H9 (cell line): ENCODE measurements at regions not wholly inside any gene's neighbourhood (a gene's known extent, or its start where the extent isn't known, plus 50 kb on each side); places are given as distances from the start of the nearest gene placed in this dataset.

Experiments used
- DNase-seq: peaks from one replicate; pipeline ENCODE4 v3.0.0-alpha.2; 2017
- H2AFZ ChIP-seq: one replicate; pipeline ENCODE4 v1.6.1; 2013; ENCODE audit warnings: mild to moderate bottlenecking, low read length, control low read depth, moderate library complexity
- H2AK5ac ChIP-seq: 2 replicates; pipeline ENCODE4 v1.6.1; 2013; ENCODE audit warnings: low read length, control low read depth, mixed read lengths; ENCODE audit not compliant: insufficient read length
- H2BK120ac ChIP-seq: one replicate; pipeline ENCODE4 v1.6.1; 2013; ENCODE audit warnings: low read depth, mild to moderate bottlenecking, low read length, control low read depth, inconsistent platforms; ENCODE audit not compliant: poor library complexity, severe bottlenecking
- H2BK12ac ChIP-seq: 2 replicates; pipeline ENCODE4 v1.6.1; 2013; ENCODE audit warnings: low read length, control low read depth, mixed read lengths, low read depth; ENCODE audit not compliant: insufficient read length
- H2BK15ac ChIP-seq: 2 replicates; pipeline ENCODE4 v1.6.1; 2013; ENCODE audit warnings: low read depth, low read length, control low read depth
- H2BK20ac ChIP-seq: one replicate; pipeline ENCODE4 v1.6.1; 2013; ENCODE audit warnings: low read depth, mild to moderate bottlenecking, low read length, control low read depth, inconsistent platforms; ENCODE audit not compliant: poor library complexity, severe bottlenecking
- H2BK5ac ChIP-seq: 2 replicates; pipeline ENCODE4 v1.6.1; 2013; ENCODE audit warnings: low read length, control low read depth, mixed read lengths; ENCODE audit not compliant: insufficient read length
- H3K14ac ChIP-seq: 2 replicates; pipeline ENCODE4 v1.6.1; 2013; ENCODE audit warnings: low read length, control low read depth; ENCODE audit not compliant: insufficient read depth
- H3K18ac ChIP-seq: 2 replicates; pipeline ENCODE4 v1.6.1; 2013; ENCODE audit warnings: low read depth, mild to moderate bottlenecking, mixed read lengths, low read length, control low read depth; ENCODE audit not compliant: insufficient read length
- H3K23ac ChIP-seq: 2 replicates; pipeline ENCODE4 v1.6.1; 2013; ENCODE audit warnings: low read length, control low read depth, mixed read lengths, low read depth; ENCODE audit not compliant: insufficient read length
- H3K23me2 ChIP-seq: 2 replicates; pipeline ENCODE4 v1.6.1; 2013; ENCODE audit warnings: low read depth, mild to moderate bottlenecking, mixed read lengths, low read length, control low read depth; ENCODE audit not compliant: insufficient read length, poor library complexity, severe bottlenecking
- H3K27ac ChIP-seq: 2 replicates; pipeline ENCODE4 v1.5.1; 2013; ENCODE audit warnings: low read length, control low read depth, mixed read lengths, low read depth; ENCODE audit not compliant: insufficient read length
- H3K27me3 ChIP-seq: 2 replicates; pipeline ENCODE4 v1.6.1; 2013; ENCODE audit warnings: low read length, control low read depth, inconsistent platforms; ENCODE audit not compliant: insufficient read depth
- H3K4ac ChIP-seq: 2 replicates; pipeline ENCODE4 v1.6.1; 2013; ENCODE audit warnings: low read depth, mild to moderate bottlenecking, control low read depth, inconsistent platforms, low read length, moderate library complexity
- H3K4me1 ChIP-seq: 2 replicates; pipeline ENCODE4 v1.6.1; 2013; ENCODE audit warnings: low read length, control low read depth, inconsistent platforms; ENCODE audit not compliant: insufficient read depth
- H3K4me2 ChIP-seq: 2 replicates; pipeline ENCODE4 v1.6.1; 2013; ENCODE audit warnings: low read length, control low read depth, mixed read lengths; ENCODE audit not compliant: insufficient read length, insufficient read depth
- H3K56ac ChIP-seq: 2 replicates; pipeline ENCODE4 v1.6.1; 2013; ENCODE audit warnings: low read depth, mild to moderate bottlenecking, mixed read lengths, low read length, control low read depth; ENCODE audit not compliant: insufficient read length
- H3K79me1 ChIP-seq: 2 replicates; pipeline ENCODE4 v1.6.1; 2013; ENCODE audit warnings: low read depth, mild to moderate bottlenecking, moderate library complexity, low read length, control low read depth, inconsistent platforms; ENCODE audit not compliant: insufficient read depth, poor library complexity, severe bottlenecking
- H3K79me2 ChIP-seq: 2 replicates; pipeline ENCODE4 v1.6.1; 2013; ENCODE audit warnings: low read length, control low read depth, inconsistent platforms; ENCODE audit not compliant: insufficient read depth
- H3K9ac ChIP-seq: 2 replicates; pipeline ENCODE4 v1.6.1; 2013; ENCODE audit warnings: low read length, control low read depth, mixed read lengths; ENCODE audit not compliant: insufficient read length; ENCODE audit errors: extremely low read depth
- H3K9me3 ChIP-seq: one replicate; pipeline ENCODE4 v1.6.1; 2013; ENCODE audit warnings: low read depth, low read length, inconsistent platforms; ENCODE audit not compliant: control insufficient read depth
- H3T11ph ChIP-seq: one replicate; pipeline ENCODE4 v1.6.1; 2013; ENCODE audit warnings: mild to moderate bottlenecking, low read length, control low read depth, inconsistent platforms
- H4K20me1 ChIP-seq: one replicate; pipeline ENCODE4 v1.6.1; 2013; ENCODE audit not compliant: control insufficient read depth, insufficient read length, insufficient read depth
- H4K5ac ChIP-seq: 2 replicates; pipeline ENCODE4 v1.6.1; 2013; ENCODE audit warnings: low read depth, mild to moderate bottlenecking, mixed read lengths, low read length, control low read depth; ENCODE audit not compliant: insufficient read length
- H4K8ac ChIP-seq: replicated peaks from 2 replicates; pipeline ENCODE4 v1.6.1; 2013; ENCODE audit warnings: low read length, control low read depth, mixed read lengths, low read depth; ENCODE audit not compliant: insufficient read length
- H4K91ac ChIP-seq: 2 replicates; pipeline ENCODE4 v1.6.1; 2013; ENCODE audit warnings: low read depth, mild to moderate bottlenecking, moderate library complexity, mixed read lengths, low read length, control low read depth; ENCODE audit not compliant: insufficient read length
- H3K27ac Mint-ChIP-seq, 3 experiments: 2 replicates in 2 of 3; 3 replicates in 1 of 3; pipeline ENCODE4 v1.8.0; 2020 to 2021; ENCODE audit warnings: mixed read lengths in 3 of 3, mild to moderate bottlenecking in 1 of 3, moderate library complexity in 1 of 3
- H3K27me3 Mint-ChIP-seq: 2 replicates; pipeline ENCODE4 v1.8.0; 2021; ENCODE audit warnings: low read depth, mild to moderate bottlenecking, moderate library complexity, mixed read lengths
- H3K36me3 Mint-ChIP-seq, 3 experiments: 2 replicates in 2 of 3; 3 replicates in 1 of 3; pipeline ENCODE4 v1.8.0; 2020 to 2021; ENCODE audit warnings: low read depth in 3 of 3, mixed read lengths in 3 of 3; ENCODE audit not compliant: insufficient read depth in 1 of 3
- H3K4me1 Mint-ChIP-seq, 2 experiments: 2 replicates each; pipeline ENCODE4 v1.8.0; 2020; ENCODE audit warnings: mixed read lengths in 2 of 2
- H3K4me3 Mint-ChIP-seq, 2 experiments: 2 replicates in 1 of 2; 3 replicates in 1 of 2; pipeline ENCODE4 v1.8.0; 2020 to 2021; ENCODE audit warnings: mild to moderate bottlenecking in 2 of 2, mixed read lengths in 2 of 2, moderate library complexity in 1 of 2
- H3K9me3 Mint-ChIP-seq, 2 experiments: 2 replicates in 1 of 2; 3 replicates in 1 of 2; pipeline ENCODE4 v1.8.0; 2020; ENCODE audit warnings: mild to moderate bottlenecking in 2 of 2, mixed read lengths in 2 of 2, moderate library complexity in 1 of 2
- CTCF ChIP-seq: fragments of 200-600 bp; sonication (generic); conservative IDR thresholded peaks from 3 replicates; pipeline ENCODE4 v1.8.0; 2021; ENCODE audit warnings: antibody characterized with exemption, mild to moderate bottlenecking
- WGBS: extraction: QIAGEN DNeasy Blood & Tissue Kit; methylation state at CpG from one replicate; pipeline ENCODE4 v1.1.7; 2013; ENCODE audit warnings: missing lambda C conversion rate, low lambda C conversion rate, mixed read lengths; ENCODE audit not compliant: insufficient read length; ENCODE audit errors: extremely low coverage; 5-methylcytosine and 5-hydroxymethylcytosine counted together

GRCh38 chr12:68406134-68406576 is 74.0 kb upstream of the MDM1 start:
- Histone ChIP-seq H3K79me2 (no peaks in the 10 kb centered on the region), H2BK120ac (no peak overlapping the region), H3K27me3 (no peaks in the 10 kb centered on the region), H4K5ac (no peak overlapping the region), H2AFZ (no peak overlapping the region), H3K18ac (no peak overlapping the region), H3K9me3 (no peaks in the 10 kb centered on the region), H2BK20ac (no peak overlapping the region), H3K27ac (no peak overlapping the region), H3T11ph (no peak overlapping the region), H2BK5ac (no peak overlapping the region), H2BK12ac (no peak overlapping the region), H4K8ac (no peak overlapping the region), H4K91ac (no peak overlapping the region), H3K4me2 (no peak overlapping the region), H2BK15ac (no peak overlapping the region; the same call in 1 of the 2 replicates), H3K23ac (no peak overlapping the region), H3K4me1 (peaks cover 4% of the 10 kb centered on the region; the same call in 1 of the 2 replicates), H2AK5ac (no peak overlapping the region), H3K23me2 (no peaks in the 10 kb centered on the region), H3K79me1 (no peaks in the 10 kb centered on the region), H4K20me1 (no peaks in the 10 kb centered on the region), H3K9ac (no peak overlapping the region), H3K56ac (no peak overlapping the region), H3K14ac (no peak overlapping the region), H3K4ac (no peak overlapping the region)
- Mint-ChIP-seq H3K4me1 (peaks cover 5 to 8% of the 10 kb centered on the region in 2 experiments; a peak in 3 of 4 replicates), H3K36me3 (no peaks in the 10 kb centered on the region), H3K4me3 (no peak overlapping the region; a peak in 1 of 5 replicates), H3K27me3 (peaks cover 5% of the 10 kb centered on the region), H3K9me3 (no peaks in the 10 kb centered on the region), H3K27ac (no peak overlapping the region; a peak in 1 of 7 replicates)
- TF ChIP-seq CTCF: peak; percentile 54; the same call in 2 of the 3 replicates
- no CpG with 5 or more reads among the region's 5 CpGs for WGBS
- peak; percentile 43 for DNase-seq
